ENCODE measurements at regions not wholly inside any gene's neighbourhood (a gene's known extent, or its start where the extent isn't known, plus 50 kb on each side); places are given as distances from the start of the nearest gene placed in this dataset.

DNA sequence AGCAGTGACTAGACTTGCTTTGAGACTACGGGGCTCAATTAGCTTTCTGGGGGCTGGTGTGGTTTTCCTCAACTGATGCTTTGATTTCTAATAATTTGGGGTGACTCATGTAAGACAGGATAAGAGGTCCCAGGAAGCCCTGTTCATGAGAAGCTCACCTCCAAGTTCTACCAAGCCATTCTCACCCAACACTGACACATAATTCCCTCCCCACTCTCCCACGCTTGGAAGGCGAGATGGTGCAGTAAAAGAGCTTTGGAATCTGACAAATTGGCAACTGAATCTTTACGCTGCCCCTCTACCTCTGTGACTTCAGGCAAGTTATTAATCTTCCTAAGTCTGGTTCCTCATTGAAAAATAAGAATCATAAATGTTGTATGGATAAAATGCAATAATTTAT lies 299.1 kb upstream of the DUSP10 start:
- H3K4me1 ChIP-seq: peaks cover 57% of the 10 kb centered on the region
- H3K36me3 ChIP-seq: no peaks in the 10 kb centered on the region
- intact Hi-C loops (cut with micrococcal nuclease): no loop called here
- H3K4me3 ChIP-seq: no peak overlapping the region
- peak overlapping the region; percentile 70 for H3K27ac ChIP-seq (replicated peaks)
- no peaks in the 10 kb centered on the region for H3K9me3 ChIP-seq (replicated peaks)
- DNase-seq: no peak
- no peaks in the 10 kb centered on the region for H3K27me3 ChIP-seq (ENCODE audit: low read depth)
- TF ChIP-seq, protein P1, sequence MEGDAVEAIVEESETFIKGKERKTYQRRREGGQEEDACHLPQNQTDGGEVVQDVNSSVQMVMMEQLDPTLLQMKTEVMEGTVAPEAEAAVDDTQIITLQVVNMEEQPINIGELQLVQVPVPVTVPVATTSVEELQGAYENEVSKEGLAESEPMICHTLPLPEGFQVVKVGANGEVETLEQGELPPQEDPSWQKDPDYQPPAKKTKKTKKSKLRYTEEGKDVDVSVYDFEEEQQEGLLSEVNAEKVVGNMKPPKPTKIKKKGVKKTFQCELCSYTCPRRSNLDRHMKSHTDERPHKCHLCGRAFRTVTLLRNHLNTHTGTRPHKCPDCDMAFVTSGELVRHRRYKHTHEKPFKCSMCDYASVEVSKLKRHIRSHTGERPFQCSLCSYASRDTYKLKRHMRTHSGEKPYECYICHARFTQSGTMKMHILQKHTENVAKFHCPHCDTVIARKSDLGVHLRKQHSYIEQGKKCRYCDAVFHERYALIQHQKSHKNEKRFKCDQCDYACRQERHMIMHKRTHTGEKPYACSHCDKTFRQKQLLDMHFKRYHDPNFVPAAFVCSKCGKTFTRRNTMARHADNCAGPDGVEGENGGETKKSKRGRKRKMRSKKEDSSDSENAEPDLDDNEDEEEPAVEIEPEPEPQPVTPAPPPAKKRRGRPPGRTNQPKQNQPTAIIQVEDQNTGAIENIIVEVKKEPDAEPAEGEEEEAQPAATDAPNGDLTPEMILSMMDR (IDR thresholded peaks at IDR 0.05; ENCODE audit: borderline replicate concordance): no peak

DNA sequence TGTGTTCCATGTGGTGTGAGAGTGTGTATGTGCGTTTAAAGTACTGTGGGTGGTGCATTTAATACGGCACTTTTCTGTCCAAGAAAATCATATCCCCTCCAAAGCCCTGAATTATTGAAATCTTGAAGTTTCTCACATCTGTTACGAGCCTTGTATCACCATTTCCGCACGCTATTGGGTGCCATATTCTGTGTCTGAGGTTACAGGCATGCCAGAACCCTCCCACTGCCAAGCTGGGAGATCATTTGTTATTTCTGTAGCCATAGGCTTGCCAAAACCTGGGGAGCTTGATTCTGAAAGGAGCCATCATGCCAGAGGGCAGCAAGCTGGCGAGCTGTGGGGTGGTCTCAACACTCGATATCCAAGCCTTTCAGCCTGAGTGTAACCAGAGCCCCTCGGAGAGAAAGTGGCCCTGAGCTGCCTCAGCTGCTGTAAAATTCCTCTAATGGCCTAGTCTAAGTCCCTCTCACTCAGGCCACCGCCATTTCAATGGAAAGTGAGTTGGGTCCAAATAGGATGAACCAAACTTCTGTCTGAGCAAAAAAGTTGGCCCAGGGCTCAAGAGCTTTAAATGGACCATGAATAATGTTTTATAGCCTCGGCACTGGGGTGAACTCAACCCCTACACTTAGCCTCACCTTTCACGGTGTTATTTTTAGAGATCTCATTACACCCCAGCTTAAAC lies 298.4 kb upstream of the DUSP10 start:
- Histone ChIP-seq H3K4me1 (peaks cover 57% of the 10 kb centered on the region), H3K36me3 (no peaks in the 10 kb centered on the region), H3K27me3 (ENCODE audit: low read depth) (no peaks in the 10 kb centered on the region), H3K27ac (replicated peaks) (peak overlapping the region; percentile 70), H3K9me3 (replicated peaks) (no peaks in the 10 kb centered on the region), H3K4me3 (no peak overlapping the region)
- TF ChIP-seq, protein P1 (IDR thresholded peaks at IDR 0.05; ENCODE audit: borderline replicate concordance): no peak
- intact Hi-C loops (cut with micrococcal nuclease): no loop called here
- no peak for DNase-seq

DNA sequence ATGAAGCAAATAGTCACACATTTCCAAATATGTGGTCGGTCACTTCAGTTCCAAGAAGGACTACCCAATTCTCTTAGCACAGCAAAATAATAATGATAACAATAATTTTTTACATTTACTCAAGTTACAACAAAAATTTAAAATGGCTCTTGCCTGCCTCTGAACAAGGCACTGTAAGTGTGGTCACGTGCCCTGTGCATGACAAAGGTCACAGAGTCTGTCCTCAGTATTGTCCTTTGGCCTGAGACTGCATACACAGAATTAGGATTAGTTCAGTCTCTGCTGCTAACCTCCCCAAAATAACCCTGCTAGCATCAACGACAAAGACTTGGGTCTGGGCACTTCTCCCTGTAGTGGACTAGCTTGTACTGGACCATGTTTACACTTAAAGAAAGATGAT lies 297.1 kb upstream of the DUSP10 start:
- Histone ChIP-seq H3K27me3 (ENCODE audit: low read depth) (no peaks in the 10 kb centered on the region), H3K4me1 (peaks cover 51% of the 10 kb centered on the region), H3K27ac (replicated peaks) (no peak overlapping the region), H3K36me3 (no peaks in the 10 kb centered on the region), H3K9me3 (replicated peaks) (no peaks in the 10 kb centered on the region), H3K4me3 (no peak overlapping the region)
- TF ChIP-seq, protein P1 (IDR thresholded peaks at IDR 0.05; ENCODE audit: borderline replicate concordance): no peak
- DNase-seq: no peak
- intact Hi-C loops (cut with micrococcal nuclease): no loop called here

DNA sequence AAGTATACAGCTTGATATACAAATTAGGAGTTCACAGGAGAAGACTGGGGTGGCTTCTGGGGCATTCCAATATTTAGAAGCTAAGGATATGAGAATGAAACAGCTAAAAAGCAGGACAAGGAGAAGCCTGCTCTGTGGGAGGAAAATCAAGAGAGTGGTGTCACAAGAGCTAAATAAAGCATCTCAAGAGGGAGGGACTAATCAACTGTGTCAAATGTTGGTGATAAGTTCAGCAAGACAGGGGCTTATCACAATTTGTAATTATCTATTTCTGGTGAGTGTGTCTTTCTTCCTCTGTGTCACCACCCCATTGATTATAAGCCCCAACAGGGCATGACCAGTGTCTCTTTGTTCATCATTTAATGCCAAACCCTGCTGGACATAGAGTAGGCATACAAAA lies 295.8 kb upstream of the DUSP10 start:
- intact Hi-C loops (cut with micrococcal nuclease): no loop called here
- Histone ChIP-seq H3K9me3 (replicated peaks) (no peaks in the 10 kb centered on the region), H3K4me1 (peaks cover 38% of the 10 kb centered on the region), H3K4me3 (no peak overlapping the region), H3K27me3 (ENCODE audit: low read depth) (no peaks in the 10 kb centered on the region), H3K36me3 (no peaks in the 10 kb centered on the region), H3K27ac (replicated peaks) (peak overlapping the region; percentile 78)
- TF ChIP-seq, protein P1 (IDR thresholded peaks at IDR 0.05; ENCODE audit: borderline replicate concordance): no peak
- no peak for DNase-seq

DNA sequence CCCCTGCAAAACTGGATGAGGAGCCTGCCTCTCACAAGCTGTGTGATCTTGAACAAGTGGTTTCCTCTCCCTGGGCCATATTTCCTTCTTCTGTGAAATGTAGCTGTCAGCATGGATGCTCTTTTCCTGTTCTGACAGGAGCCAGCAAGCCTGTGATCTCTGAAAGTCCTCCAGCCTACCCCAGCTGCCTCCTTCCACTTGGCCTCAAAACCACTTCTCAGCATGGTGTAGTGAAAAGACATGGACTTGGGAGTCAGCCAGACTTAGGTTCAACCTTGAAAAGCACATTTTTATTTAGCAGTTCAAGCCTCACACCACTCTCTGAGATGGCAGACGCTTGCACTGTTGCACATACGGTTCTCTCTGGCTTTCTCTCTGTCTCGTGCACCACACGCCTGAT lies 292.9 kb upstream of the DUSP10 start:
- H3K4me1 ChIP-seq: peaks cover 29% of the 10 kb centered on the region
- DNase-seq: no peak
- no peaks in the 10 kb centered on the region for H3K36me3 ChIP-seq
- no peaks in the 10 kb centered on the region for H3K27me3 ChIP-seq (ENCODE audit: low read depth)
- TF ChIP-seq, protein P1 (IDR thresholded peaks at IDR 0.05; ENCODE audit: borderline replicate concordance): no peak
- no peak overlapping the region for H3K4me3 ChIP-seq
- no peak overlapping the region for H3K27ac ChIP-seq (replicated peaks)
- no peaks in the 10 kb centered on the region for H3K9me3 ChIP-seq (replicated peaks)
- intact Hi-C loops (cut with micrococcal nuclease): no loop called here
